ENCODE measurements at regions not wholly inside any gene's neighbourhood (a gene's known extent, or its start where the extent isn't known, plus 50 kb on each side); places are given as distances from the start of the nearest gene placed in this dataset.

DNA sequence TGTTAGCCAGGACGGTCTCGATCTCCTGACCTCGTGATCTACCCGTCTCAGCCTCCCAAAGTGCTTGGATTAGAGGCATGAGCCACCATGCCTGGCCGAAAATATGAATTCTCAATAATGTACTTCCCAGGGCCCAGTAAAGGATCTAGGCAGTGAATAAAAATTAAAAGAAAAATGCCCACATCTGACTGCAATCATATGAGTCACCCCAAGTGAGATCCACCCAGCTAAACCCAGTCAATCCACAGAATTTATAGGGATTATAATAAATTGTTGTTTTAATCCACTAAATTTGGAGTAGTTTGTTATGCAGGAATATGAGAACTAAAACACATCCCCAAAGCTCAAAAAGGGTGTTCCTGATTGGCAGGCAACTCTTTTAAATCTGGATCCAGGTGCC is 93.5 kb upstream of the STK39 start:
- no peak for DNase-seq

DNA sequence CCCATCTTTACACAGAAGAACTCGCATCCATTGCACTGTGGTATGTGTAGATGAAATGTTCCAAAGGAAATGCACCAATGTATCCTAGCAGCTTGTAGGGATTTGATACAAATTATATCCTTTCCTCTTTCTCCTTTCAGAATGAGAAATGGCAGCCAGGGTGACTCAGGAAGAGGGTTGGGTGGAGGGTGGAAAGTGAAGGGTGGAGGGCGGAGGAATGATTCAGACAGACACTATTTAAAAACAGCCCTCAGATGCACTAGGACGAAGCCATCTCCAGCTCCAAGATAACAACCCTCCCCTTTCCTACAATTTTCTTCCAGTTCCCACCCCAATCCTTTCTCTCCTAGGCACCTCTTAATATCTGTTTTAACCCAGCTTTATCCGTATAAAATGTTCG is 96.2 kb upstream of the STK39 start:
- DNase-seq = peak; percentile 5

DNA sequence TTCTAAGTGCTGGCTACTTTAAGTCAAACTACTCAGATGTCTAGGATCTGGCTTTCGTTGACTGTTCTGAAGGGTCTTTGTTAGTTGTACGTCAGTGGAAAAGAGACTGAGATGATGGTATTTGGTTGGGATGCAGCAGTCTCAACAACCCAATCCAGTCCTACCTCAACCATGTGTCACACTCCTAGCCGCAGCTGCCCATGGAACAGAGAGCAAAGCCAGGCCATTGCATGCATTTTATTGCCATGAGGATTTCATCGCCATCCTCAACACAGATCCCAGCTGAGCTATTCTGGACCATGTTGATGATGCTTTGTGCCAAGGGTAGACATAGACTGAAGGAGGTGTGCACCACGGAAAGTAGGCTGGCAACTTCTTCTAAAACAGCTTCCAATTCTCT is 97.3 kb upstream of the STK39 start:
- no peak for DNase-seq

DNA sequence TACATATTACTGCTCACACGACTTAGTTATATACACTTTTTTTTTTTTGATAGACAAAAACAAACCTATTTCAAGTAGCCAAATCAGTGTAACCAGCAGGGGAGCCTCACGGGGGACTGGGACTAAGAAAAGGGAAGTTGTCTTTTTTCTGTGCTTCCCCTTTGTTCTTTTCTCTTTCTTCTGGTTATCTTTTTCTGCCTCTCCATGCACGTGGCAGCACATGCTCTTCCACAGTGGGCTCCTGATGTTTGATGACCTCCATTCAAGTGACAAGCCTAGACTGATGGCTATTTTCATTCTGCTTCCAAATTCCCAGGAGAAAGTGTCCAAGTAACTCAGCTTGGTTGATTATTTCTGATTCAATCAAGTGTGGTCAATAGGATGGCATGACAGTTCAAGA is 98.2 kb upstream of the STK39 start:
- peak; percentile 31 for DNase-seq

DNA sequence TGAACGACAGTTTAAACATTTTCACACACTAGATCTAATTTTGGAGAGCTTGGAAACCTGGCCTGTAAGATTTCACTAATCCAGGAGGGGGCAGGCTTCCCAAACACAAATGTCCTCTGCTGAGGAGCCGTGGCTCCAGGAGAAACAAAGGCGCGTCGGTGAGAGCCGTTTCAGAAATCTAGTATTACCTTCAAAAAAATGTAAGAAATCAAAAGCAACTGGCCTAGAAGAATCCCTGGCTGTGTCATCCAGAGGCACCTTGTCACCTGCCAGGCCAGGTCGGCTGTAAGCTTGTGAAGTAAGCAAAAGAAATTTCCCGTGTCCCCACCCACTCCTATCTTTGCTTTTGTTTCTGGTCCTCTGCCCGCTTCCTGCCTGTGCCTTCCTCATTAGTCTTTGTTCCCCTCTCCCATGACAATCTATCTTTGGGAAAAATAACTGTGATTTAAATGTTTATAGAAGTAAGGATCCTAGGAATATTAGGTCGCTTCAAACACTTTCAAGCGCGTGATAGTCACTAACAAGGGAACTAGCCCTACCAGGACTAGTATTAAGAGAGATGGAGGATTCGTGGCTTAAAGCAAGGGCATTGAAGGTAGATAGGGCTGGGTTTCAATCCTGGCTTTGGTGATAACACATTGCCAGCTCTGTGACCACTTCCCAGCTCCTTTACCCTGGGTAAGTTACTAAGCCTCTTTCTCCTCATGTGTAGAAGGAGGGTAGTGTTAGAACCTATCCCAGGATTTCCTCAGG is 99.5 kb upstream of the STK39 start:
- DNase-seq = peak; percentile 67

DNA sequence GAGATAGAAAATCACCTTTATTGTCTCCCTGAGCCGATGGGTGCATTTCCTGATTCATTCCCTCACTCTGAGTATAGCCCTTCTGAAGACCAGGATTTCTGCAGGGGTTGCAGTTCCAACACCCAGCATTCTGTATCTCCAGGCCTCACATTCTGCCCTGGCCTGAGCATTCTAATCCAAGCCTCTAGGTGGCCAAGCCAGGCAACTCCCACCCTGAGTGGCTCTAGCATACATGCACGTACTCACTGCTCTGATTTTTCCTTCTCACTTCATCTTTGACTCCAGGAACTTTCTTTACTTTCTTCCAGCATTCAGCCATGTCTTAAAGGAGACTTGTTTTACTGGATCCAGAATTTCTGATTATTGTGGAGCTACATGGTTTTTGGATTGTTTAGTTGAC is 100.7 kb upstream of the STK39 start:
- DNase-seq = peak; percentile 25

DNA sequence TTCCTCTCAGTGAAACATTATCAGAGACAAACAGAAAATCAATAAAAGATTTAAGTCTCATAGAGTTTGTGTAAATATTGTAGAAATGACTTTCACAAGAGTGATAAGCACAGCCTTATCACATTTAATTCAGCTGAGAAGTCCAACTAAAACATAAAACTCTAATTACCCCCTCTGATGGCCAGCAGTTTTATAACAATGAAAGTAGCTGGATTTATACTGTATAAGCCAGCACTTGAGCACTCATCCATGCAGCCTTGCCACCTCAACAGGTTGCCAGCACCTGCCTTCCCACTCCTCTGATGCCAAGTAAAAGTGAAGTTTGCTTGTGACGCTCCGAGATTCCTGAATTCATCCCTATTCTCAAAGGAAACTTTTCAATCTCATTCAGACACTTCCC is 103.0 kb upstream of the STK39 start:
- no peak for DNase-seq

DNA sequence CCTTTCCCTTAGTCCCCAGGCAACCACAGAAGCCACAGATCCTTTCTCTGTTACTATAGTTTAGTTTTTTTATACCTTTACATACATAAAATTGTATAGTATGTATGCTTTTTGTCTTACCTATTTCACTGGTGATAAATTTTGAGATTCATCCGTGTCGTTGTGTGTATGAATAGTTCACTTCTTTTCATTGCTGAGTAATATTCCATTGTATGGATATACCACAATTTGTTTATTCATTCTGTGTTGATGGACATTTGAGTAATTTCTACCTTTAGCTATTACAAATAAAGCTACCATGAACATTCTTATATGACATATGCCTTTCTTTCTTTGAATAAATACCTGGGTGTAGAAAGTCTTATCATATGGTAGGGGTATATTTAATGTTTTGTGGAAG is 102.8 kb upstream of the CERS6 start:
- no peak for DNase-seq

DNA sequence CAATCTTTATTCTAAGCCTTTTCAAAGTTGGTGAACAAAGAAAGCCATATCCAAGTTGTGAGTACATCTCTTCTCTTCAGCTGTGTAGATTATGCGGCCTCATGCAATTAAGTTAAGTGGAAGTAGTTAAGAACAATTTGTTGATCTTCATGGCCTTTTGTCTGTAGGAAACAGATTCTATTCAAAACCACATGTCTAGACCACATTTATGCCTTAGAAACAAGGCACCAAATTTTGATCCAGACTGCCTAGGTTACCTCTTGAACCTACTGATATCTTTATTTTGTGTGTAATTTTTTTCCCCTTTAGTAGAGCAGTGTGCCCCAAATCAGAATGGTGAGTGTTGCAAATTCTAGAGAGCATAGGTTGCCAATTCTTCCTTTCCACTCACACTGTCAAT is 101.6 kb upstream of the CERS6 start:
- DNase-seq = no peak

DNA sequence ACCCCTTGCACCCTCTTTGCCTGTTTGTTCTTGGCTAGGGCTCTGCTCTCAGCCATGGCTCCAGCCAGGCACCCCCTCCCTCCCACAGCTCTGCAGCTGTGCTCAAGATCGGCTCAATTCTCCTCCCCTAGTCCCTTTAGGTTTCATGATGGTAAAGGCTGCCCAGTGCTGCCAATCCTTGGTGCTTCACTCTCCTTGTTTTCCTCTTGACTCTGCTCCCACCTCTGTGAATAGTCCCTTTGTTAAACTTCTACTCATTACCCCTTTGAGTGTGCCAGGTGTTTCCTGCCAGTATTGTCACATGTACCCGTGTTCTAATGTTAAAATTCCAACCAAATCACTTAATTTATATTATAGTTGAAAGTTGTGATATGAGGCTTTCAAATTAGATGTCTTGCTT is 101.0 kb upstream of the CERS6 start:
- DNase-seq = no peak

DNA sequence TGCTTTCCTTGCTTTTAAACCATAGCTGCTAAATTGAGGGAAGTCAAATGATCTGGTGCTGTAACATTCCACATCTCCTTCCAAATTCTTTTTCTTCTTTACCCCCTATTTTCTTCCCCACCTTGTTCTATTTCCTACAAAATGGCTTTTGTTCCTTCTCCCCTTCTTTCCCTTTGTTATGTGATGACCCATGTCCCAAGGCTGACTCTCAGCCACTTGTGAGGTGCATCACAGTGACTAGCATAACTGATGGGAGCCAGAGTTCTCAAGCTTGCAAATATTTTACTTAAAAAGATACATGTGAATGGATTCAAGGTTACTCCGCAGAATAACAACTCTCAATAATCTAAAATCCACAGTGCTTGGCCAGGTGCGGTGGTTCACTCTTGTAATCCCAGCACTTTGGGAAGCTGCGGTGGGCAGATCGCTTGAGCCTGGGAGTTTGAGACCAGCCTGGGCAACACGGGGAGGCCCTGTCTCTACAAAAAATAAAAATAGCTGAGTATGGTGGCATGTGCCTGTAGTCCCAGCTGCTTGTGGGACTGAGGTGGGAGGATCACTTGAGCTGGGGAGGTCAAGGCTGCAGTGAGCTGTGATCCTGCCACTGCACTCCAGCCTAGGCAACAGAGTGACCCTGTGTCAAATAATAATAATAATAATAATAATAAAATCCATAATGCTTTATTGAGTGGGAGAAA is 100.1 kb upstream of the CERS6 start:
- DNase-seq = no peak

DNA sequence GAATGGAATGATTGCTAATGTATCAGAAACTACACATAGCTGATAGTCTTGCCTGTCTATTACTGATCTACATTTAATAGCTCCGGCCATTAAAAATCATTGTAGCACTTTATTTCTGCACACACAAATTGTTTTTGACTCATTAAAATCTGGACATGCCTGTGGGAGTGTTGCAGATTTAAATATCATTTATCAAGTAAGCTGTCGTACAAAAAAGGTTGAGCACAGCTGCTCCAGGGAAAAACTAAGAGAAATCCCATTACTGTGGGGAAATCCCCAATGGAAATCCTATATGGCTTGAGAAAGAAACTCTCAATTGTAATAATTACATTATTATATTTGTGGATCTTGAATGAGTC is 99.6 kb upstream of the CERS6 start:
- no peak for DNase-seq

DNA sequence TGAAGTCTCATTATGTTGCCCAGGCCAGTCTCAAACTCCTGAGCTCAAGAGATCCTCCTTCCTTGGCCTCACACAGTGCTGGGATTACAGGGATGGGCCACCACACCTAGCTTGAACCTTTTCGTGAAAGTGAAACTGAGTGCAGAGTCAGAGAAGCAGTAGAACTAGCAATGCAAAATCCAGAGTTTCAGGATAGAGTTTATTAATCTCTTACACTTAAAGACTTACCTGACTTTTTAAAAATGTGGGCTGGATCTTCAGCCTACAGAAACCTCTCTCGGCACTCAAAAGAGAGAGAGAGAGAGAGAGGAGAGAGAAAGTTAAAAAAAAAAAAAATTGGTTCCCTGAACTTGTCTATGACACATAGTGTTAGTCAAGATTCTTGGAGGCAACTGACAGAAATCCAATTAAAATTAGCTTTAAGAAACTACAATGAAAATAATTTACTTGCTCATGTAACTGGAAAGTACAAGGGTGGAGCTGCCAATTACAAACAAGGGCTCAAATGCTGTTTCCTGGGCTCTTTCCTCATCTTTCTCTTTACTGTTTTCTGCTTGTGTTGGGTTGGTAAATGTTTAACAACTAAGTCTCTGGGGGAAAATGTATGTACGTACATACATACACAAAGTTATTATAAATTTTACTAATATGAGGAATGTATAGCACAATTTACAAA is 98.1 kb upstream of the CERS6 start:
- DNase-seq = peak; percentile 36

DNA sequence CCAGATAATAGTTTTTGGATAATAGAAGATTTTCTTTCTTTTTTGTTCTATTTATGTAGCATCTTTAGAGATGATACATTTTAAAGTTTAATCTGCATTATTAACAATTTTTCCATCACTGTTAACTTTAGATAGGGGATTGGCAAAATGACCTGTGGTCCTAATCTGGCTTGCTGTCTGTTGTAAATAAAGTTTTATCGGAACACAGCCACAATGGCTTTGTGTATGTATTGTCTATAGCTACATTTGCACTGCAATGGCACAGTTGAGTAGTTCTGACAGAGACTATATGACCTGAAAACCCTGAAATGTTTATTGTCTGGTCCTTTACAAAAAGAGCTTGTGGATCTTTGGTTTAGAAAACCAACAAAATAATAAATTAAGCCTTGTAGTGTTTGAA is 97.0 kb upstream of the CERS6 start:
- no peak for DNase-seq

DNA sequence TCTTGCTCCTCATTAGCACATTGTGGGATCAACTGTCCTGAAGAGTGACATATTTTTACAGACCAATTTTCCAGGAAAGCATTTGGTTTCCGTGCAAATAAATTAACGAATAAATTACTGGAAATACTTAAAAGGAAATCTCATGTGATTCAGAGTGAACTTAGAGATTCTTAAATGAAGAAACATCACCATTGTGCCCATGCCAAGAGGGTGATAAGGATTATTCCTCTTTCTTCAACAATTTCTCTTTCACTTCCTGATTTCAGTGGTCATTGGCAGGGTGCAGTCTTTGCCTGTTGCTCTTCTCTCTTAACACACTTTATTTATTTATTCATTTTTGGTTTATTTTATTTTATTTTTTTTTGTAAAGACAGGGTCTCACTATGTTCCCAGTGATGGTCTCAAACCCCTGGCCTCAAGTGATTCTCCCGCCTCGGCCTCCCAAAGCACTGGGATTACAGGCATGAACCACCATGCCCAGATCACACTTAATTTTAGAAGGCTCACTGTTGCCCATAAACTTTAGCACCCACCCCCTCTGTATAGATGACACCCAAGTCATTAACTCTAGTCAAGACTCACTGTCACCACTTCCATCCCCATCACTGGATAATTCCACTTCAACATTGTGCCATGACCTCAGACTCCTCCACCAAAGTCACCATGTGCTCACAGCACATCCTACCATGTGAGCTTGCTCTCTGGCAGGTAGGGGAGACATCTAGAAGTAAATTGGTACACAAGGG is 92.6 kb upstream of the CERS6 start:
- DNase-seq = peak; percentile 75

DNA sequence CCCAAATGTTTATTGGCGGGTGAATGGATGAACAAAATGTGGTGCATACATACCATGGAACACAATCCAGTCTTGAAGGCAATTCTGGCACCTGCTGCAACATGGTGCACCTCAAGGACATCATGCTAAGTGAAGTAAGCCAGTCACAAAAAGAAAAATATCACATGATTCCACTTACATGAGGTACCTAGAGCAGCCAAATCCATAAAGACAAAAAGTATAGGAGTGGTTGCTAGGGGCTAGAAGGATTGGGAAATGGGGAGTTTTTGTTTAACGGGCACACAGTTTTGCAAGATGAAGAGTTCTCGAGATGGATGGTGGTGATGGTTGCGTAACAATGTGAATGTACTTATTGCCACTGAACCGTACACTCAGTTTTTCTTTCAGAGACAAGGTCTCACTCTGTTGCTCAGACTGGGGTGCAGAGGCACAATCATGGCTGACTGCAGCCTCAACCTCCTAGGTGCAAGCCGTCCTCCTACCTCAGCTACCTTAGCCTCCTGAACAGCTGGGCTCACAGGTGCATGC is 90.9 kb upstream of the CERS6 start:
- DNase-seq = peak; percentile 71

DNA sequence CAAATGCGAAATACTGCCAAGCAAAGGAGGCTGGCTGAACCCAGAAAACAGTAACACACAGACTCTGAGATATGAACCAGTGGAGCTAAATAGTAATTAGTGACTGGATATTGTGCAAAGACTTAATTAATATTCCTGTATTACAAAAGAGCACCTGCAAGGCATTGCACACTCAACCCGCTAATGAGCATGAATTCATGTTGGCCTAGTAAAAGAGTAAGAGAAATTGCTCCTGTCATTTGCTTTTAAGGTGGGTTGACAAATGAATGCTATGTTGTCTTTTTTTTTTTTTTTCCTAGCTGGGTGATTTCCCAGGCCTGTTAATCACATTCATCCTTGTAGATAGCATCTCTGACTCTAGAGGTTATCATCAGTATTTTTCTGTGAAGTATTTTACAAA is 87.0 kb upstream of the CERS6 start:
- no peak for DNase-seq

DNA sequence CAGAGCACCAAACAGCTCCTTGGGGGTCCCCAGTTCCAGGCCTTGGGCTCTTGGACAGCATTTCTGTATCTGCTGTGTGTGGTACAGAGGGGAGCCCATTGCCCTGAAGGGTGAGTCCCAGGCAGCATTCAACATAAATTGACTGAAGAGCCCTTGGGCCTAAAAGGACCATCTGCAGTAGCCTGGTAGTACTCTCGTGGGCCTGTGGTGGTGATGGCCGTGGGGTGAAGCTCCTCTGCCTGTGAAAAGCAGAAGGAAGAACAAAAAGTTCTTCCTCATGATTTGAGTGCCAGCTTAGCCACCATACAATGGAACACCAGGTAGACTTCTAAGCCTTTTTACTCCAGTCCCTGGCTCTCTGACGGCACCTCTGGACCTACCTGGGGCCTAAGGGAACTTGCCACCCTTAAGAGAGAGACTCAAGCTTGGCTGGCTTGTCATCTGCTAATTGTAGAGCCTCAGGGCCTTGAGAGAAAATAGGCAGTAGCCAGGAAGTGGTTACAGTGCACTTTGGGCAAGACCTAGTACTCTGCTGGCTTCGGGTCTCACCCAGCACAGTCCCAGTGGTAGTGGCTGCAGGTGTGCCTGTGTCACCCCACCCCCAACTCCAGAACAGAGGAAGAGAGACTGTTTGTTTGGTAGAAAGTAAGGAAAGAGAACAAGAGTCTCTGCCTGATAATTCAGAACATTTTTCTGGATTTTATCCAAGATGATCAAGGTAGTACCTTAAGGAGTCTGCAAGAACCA is 84.6 kb upstream of the CERS6 start:
- DNase-seq = no peak

DNA sequence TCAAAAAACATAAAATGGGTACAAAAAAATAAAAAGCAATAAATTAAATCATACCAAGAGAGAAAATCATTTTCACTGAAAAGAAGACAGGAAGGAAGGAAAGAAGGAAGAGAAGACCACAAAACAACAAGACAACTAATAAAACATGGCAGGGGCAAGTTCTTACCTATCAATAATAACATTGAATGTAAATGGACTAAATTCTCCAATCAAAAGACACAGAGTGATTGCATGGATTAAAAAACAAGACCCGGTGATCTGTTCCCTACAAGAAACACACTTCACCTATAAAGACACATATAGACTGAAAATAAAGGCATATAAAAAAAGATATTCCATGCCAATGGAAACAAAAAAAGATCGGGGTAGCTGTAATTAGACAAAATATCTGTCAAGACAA is 82.6 kb upstream of the CERS6 start:
- DNase-seq = no peak

DNA sequence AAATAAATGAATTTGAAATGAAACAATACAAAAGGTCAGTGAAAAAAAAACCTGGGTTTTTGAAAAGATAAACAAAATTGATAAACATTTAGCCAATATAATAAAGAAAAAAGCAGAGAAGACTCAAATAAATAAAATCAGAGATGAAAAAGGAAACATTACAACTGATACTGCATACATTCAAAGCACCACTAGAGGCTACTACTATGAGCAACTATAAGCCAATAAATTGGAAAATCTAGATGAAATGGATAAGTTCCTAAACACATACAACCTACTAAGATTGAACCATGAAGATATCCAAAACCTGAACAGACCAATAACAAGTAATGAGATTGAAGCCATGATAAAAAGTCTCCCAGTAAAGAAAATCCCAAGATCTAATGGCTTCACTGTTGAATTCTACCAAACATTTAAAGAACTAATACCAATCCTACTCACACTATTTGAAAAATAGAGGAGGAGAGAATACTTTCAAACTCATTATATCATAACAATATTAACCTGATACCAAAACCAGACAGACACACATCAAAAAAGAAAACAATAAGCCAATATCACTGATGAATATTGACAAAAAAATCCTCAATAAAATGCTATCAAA is 80.8 kb upstream of the CERS6 start:
- no peak for DNase-seq

DNA sequence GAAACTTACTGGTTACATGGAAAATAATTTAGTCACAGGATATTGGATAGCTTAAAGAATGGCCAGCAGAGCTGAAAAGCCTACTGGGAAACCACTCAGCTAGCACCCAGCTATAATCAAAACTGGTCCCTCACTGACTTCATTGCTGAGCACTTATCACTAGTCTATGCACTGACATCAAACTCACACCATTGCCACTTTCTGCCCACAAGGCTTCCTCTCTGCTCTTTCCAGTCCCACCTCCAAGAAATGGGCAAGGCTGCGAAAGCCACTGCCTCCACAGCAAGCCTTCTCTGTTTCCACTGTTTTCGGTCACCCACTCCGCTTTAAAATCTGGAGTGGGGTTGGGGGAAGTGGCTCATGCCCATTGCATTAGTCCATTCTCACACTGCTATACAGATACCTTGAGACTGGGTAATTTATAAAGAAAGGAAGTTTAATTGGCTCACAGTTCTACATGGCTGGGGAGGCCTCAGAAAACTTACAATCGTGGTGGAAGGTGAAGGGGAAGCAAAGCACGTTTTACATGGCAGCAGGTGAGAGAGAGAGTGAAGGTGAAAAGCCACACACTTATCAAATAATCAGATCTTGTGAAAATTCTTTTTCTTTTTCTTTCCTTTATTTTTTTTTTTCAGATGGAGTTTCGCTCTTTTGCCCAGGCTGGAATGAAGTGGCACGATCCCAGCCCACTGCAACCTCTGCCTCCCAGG is 77.0 kb upstream of the CERS6 start:
- DNase-seq = no peak

DNA sequence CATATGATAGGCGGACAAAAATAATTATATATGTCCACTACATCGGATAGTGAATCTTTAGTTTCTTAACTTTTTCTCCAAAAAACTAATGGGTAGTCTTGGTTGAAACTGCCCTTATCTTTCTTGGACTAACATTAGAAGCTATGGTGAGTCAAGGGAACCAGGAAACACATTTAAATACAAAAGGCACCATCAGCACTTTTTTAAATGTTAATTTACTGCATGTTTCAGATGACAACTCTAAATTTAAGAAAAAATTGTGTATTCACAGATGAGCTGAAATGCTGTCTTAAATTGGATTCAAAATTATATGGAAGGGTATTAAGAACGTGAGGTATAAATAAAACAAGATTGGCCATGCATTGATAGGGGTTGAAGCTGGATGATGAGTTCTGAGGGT is 75.6 kb upstream of the CERS6 start:
- DNase-seq = no peak
